ENCODE measurements at regions not wholly inside any gene's neighbourhood (a gene's known extent, or its start where the extent isn't known, plus 50 kb on each side); places are given as distances from the start of the nearest gene placed in this dataset.

GRCh38 chr13:27861165-27861564 lies 58.6 kb upstream of the PDX1 start:
- H3K36me3 Mint-ChIP-seq (ENCODE audit: low read depth, unreplicated experiment) = no peaks in the 10 kb centered on the region
- DNase-seq (ENCODE audit: low spot score) = no peak

GRCh38 chr13:27868641-27869435 lies 51.0 kb upstream of the PDX1 start:
- no peaks in the 10 kb centered on the region for H3K36me3 Mint-ChIP-seq (ENCODE audit: low read depth, unreplicated experiment)
- H3K9me3 Mint-ChIP-seq (ENCODE audit: unreplicated experiment) = no peaks in the 10 kb centered on the region
- TF ChIP-seq CTCF (IDR thresholded peaks at IDR 0.05; ENCODE audit: unreplicated experiment) = peak; percentile 63
- no peak for DNase-seq (ENCODE audit: low spot score)
- no peak overlapping the region for H3K4me3 Mint-ChIP-seq (ENCODE audit: unreplicated experiment)
- H3K27me3 Mint-ChIP-seq (ENCODE audit: unreplicated experiment) = no peaks in the 10 kb centered on the region
- H3K27ac Mint-ChIP-seq (ENCODE audit: unreplicated experiment) = no peak overlapping the region
- H3K4me1 Mint-ChIP-seq (ENCODE audit: unreplicated experiment) = no peaks in the 10 kb centered on the region

More at GRCh38 chr13:27861165-27861564, 58.6 kb upstream of the PDX1 start:
- Mint-ChIP-seq H3K27ac (ENCODE audit: unreplicated experiment) (no peak overlapping the region), H3K27me3 (ENCODE audit: unreplicated experiment) (peaks cover 5% of the 10 kb centered on the region), H3K4me1 (ENCODE audit: unreplicated experiment) (no peaks in the 10 kb centered on the region), H3K4me3 (ENCODE audit: unreplicated experiment) (no peak overlapping the region), H3K9me3 (ENCODE audit: unreplicated experiment) (no peaks in the 10 kb centered on the region)
- TF ChIP-seq CTCF (IDR thresholded peaks at IDR 0.05; ENCODE audit: unreplicated experiment) = no peak

- Mint-ChIP-seq H3K27me3 (ENCODE audit: unreplicated experiment) (no peaks in the 10 kb centered on the region), H3K36me3 (ENCODE audit: low read depth, unreplicated experiment) (no peaks in the 10 kb centered on the region), H3K9me3 (ENCODE audit: unreplicated experiment) (no peaks in the 10 kb centered on the region), H3K4me1 (ENCODE audit: unreplicated experiment) (no peaks in the 10 kb centered on the region), H3K27ac (ENCODE audit: unreplicated experiment) (no peak overlapping the region), H3K4me3 (ENCODE audit: unreplicated experiment) (no peak overlapping the region)
- DNase-seq (ENCODE audit: low spot score) = no peak
- TF ChIP-seq CTCF (IDR thresholded peaks at IDR 0.05; ENCODE audit: unreplicated experiment) = peak; percentile 43
Observed at GRCh38 chr13:27869436-27870095, 50.2 kb upstream of the PDX1 start.

Data from endothelial cell (in vitro differentiated cells).